ENCODE measurements at regions not wholly inside any gene's neighbourhood (a gene's known extent, or its start where the extent isn't known, plus 50 kb on each side); places are given as distances from the start of the nearest gene placed in this dataset.
"Not testable (repeated sequence)": the region's sequence is repeated elsewhere in the genome, so short reads cannot be mapped to it uniquely, and the experiment has no call there.

DNA sequence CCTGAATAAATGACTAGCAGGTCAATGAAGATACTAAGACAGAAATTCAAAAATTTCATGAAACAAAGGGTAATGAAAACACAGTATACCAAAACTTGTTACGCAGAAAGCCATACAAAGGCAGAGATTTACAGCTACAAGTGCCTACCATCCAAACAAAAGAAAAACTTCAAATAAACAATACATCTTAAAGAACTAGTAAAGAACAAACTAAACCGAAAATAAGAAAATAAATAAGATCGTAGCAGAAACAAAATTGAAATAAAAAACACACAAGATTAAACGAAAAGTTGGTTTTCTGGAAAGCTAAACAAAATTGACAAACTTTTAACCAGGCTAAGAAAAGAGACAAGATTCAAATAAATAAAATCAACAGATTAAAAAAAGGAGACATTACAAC, 51.5 kb downstream of the VPREB1 start:
- DNase-seq (ENCODE audit: low read depth) = not testable (repeated sequence)

DNA sequence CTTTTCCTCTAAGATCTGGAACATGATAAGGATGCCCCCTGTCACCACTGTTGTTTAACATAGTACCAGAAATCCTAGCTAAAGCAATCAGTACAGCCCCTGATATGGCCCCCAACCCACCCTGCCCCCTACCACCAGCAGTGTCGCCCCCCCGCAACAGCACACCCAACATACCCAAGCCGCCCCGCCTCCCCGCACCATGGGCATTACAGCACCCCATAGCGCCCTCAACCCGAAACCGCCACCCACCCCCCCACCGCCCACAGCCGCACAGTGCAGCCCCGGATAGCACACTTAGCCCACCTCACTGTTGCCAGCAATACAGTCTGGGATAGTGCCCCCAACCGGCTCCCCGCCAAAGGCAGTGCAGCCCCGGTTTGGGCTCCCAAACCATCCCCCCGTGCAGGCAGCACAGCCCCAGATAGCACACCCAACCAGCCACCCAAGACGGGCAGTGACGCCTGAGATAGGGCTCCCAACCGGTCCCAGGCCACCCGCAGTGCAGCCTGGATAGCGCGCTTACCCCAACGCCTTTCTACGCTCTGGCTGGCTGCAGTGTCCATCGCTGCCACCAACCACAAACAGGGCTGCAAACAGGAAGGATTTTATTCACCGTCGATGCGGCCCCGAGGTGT, 52.7 kb downstream of the VPREB1 start:
- DNase-seq (ENCODE audit: low read depth) = not testable (repeated sequence)

DNA sequence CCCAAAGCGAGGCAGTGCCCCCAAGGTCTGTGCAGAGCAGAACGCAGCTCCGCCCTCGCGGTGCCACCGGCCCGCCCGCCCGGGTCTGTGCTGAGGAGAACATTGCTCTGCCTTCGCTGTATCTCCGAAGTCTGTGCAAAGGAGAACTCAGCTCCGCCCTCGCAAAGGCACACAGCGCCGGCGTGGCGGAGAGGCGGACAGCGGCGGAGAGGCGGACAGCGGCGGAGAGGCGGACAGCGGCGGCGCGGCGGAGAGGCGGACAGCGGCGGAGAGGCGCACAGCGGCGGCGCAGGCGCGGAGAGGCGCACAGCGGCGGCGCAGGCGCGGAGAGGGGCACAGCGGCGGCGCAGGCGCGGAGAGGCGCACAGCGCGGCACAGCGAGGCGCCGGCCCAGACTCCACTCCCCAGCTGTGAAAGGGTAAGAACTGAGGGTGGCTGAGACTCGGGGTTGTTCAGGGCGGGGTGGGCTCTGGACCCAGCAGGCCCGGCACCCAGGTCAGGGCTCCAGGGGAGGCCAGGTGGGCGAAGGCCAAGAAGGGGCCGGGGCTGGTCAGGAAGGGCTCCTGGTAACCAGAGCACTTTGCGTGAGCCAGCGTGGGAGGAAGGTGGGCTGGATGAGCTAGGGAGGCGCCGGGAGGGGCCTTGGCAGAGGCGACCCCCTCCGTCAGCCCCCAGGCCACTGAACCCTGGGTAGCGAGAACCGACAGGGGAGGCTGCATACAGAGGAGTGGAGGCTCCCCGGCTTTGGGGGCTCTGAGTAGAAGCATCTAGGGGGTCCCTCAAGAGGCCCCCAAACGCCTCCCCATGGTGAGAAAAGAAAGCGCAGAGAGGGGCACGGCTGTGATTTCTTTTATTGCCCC, 53.4 kb downstream of the VPREB1 start:
- peak; percentile 9 for DNase-seq (ENCODE audit: low read depth)

GRCh38 chr22:22298654-22299009, 54.0 kb downstream of the VPREB1 start:
- not testable (repeated sequence) for DNase-seq (ENCODE audit: low read depth)

DNA sequence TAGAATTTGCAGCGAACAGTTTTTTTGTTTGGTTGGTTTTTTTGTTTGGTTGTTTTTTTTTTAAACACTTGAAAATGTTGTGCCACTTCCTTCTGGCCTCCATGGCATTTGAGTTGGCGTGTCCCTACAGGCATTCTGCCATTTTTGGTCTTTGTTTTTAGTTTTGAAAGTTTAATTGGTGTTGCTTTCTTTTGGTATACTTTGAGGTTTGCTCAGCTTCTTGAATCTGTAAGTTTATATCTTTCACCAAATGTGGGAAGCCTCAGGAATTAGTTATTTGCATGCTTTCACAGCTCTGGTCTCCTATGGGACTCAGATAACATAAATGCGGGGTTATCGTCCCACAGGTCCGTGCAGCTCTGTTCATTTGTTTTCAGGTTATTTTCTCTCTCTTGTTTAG, 55.9 kb downstream of the VPREB1 start:
- not testable (repeated sequence) for DNase-seq (ENCODE audit: low read depth)

- DNase-seq (ENCODE audit: low read depth) = not testable (repeated sequence)
Observed at GRCh38 chr22:22300946-22301345, 56.4 kb downstream of the VPREB1 start.

DNA sequence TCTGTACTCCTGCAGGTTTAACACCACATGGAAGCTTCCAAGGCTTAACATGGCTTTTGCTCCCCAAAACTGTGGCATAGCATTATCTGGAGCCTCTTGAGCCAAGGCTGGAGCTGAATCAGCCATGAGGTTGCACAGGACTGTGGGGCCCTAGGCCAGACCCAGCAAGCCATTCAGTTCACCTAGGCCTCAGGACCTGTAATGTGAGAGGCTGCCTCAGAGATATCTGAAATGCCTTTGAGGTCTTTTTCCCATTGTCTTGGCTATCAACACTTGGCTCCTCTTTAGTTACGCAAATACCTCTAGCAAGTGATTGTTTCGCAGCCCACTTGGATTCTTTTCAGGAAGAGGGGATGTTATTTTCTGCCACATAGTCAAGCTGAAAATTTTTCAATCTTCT, 72.0 kb downstream of the VPREB1 start:
- no peak for DNase-seq (ENCODE audit: low read depth)

DNA sequence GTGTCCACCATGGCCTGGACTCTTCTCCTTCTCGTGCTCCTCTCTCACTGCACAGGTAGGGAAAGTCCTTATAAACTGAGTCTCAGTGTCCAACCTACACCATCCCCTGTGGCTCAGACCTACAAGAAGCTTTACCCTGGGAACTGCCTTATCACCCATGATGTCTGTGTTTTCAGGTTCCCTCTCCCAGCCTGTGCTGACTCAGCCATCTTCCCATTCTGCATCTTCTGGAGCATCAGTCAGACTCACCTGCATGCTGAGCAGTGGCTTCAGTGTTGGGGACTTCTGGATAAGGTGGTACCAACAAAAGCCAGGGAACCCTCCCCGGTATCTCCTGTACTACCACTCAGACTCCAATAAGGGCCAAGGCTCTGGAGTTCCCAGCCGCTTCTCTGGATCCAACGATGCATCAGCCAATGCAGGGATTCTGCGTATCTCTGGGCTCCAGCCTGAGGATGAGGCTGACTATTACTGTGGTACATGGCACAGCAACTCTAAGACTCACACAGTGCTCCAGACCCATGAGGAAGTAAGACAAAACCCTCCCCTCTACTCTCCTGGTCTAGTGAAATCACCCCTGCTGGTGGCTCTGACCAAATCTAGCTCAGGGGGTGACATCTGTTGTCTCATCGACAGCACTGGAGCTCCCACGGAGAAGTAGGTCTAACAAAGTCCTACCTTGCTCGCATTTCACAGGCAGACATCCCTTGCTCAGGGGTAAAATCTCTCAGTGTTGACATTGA, 74.3 kb downstream of the VPREB1 start:
- no peak for DNase-seq (ENCODE audit: low read depth)

- peak; percentile 17 for DNase-seq (ENCODE audit: low read depth)
Observed at GRCh38 chr22:22321743-22322611, 77.4 kb downstream of the VPREB1 start.

DNA sequence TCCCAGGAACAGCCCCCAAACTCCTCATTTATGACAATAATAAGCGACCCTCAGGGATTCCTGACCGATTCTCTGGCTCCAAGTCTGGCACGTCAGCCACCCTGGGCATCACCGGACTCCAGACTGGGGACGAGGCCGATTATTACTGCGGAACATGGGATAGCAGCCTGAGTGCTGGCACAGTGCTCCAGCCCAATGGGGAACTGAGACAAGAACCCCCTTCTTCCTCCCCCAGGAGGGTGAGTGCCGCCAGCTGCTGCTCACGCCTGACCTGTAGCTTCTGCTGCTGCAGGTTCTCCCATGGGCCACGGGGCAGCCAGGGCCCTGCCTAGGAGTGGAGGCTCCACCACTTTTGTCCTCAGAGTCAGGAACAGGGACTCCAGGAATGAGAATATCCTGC, 78.2 kb downstream of the VPREB1 start:
- DNase-seq (ENCODE audit: low read depth) = no peak

GRCh38 chr22:22327723-22328122, 83.1 kb downstream of the VPREB1 start:
- DNase-seq (ENCODE audit: low read depth) = no peak

DNA sequence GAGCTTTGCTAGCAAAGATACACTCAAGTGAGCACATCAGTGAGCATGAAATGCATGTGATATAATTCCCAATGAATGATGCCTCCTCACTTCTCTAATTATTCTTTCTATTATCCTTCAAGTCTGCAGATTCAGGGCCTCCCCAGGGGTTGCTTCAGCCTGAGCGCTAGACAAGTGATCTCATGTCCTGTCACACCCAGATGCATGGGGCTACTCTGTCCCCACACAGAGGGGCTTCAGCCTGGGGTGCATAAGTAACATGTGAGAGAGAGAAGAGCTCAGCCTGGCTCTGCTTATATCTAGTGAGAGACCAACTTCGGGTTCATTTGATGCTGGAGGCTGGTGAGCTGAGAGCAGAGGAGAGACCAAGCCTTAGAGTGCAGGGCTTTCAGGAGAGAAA, 85.2 kb downstream of the VPREB1 start:
- DNase-seq (ENCODE audit: low read depth) = no peak

DNA sequence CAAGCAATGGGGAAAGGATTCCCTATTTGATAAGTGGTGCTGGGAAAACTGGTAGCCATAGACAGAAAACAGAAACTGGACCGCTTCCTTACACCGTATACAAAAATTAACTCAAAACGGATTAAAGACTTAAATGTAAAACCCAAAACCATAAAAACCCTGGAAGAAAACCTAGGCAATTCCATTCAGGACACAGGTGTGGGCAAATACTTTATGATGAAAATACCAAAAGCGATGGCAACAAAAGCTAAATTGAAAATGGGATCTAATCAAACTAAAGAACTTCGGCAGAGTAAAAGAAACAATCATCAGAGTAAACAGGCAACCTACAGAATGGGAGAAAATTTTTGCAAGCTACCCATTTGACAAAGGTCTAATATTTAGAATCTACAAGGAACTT, 91.1 kb downstream of the VPREB1 start:
- not testable (repeated sequence) for DNase-seq (ENCODE audit: low read depth)

DNA sequence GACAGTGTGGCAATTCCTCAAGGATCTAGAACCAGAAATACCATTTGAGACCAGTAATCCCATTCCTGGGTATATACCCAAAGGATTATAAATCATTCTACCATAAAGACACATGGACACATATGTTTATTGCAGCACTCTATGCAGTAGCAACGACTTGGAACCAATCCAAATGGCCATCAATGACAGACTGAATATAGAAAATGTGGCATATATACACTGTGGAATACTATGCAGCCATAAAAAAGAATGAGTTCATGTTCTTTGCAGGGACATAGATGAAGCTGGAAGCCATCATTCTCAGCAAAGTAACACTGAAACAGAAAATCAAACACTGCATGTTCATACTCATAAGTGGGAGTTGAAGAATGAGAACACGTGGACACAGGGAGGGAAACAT, 91.7 kb downstream of the VPREB1 start:
- DNase-seq (ENCODE audit: low read depth) = not testable (repeated sequence)

GRCh38 chr22:22338778-22339177, 94.2 kb downstream of the VPREB1 start:
- not testable (repeated sequence) for DNase-seq (ENCODE audit: low read depth)

DNA sequence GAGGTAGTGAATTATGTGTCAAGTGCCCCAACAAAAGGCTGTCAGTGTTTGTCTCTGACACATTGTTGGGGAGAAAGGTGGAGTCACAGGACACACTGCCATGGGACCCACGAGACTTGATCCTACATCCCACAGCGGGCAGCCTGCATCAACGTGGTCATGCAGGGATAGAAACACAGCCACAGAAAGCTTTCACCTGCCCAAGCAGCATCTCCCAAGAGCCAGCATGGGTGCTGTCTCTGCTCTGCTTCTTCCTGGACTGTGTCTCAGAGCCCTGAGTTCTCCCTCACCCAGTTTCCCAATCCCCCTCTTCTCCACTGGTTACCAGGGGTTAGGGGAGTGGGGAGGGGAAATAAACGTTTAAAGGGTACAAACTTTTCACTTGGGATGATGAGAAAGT, 97.2 kb downstream of the VPREB1 start:
- DNase-seq (ENCODE audit: low read depth) = no peak

- DNase-seq (ENCODE audit: low read depth) = peak; percentile 37
Observed at GRCh38 chr22:22342697-22343580, 98.4 kb downstream of the VPREB1 start.

DNA sequence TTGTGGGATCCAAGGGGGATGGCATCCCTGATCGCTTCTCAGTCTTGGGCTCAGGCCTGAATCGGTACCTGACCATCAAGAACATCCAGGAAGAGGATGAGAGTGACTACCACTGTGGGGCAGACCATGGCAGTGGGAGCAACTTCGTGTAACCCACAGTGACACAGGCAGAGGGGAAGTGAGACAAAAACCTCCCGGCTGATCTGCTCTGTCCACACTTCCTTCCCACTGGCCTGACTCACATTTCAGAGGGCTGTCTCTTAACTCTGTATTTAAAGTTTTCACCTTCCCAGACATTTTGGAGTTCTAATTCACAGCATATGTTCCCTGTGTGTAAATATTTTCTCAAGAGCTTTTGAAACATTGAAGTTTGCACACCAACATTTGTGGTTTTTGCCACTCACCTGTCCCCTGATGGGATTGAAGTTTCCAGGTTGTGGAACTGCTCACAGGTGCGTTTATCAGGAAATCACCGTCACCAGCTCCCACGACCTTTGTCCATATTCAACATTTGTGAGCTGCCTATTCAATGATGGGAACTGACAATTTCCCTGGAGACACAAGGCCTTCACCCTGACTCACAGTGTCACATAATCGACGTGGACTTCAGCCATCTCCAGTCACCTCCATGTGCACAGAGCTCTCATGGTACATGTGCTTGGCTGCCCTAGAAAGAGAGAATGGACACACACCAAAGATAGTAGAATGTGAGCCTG, 99.2 kb downstream of the VPREB1 start:
- DNase-seq (ENCODE audit: low read depth) = no peak

GRCh38 chr22:22344430-22344829, 99.8 kb downstream of the VPREB1 start:
- DNase-seq (ENCODE audit: low read depth) = no peak

GRCh38 chr22:22345781-22346180, 101.2 kb downstream of the VPREB1 start:
- no peak for DNase-seq (ENCODE audit: low read depth)

Measured in renal cortical epithelial cell (primary cell).